HG02763 (cell line): ENCODE measurements at regions not wholly inside any gene's neighbourhood (a gene's known extent, or its start where the extent isn't known, plus 50 kb on each side); places are given as distances from the start of the nearest gene placed in this dataset.

ENCODE experiments used
- ATAC-seq: cut with Tn5 transposase; IDR thresholded peaks from one replicate; pipeline ENCODE4 v1.9.1; 2021; ENCODE audit warnings: mild to moderate bottlenecking, moderate library complexity; ENCODE audit not compliant: unreplicated experiment

DNA sequence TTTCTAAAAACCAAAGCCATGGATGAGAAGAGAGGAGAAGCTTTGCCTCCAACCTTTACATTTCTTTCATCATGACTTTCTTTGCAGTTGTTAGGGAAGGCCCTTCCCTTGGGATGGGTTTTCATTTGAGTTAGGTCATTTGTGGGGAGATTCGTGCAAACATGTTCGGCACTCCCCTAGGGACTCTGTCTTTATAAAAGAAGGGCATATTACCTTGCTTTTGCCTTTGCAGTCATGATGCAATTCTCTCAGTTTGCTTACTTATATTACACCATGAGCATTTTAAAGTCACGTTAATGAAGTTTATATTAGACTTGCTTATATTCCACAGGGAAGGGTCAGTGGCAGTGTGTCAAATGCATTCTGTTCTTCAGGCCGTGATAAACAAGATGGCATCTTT lies 289.3 kb upstream of the WWC1 start:
- no peak for ATAC-seq

DNA sequence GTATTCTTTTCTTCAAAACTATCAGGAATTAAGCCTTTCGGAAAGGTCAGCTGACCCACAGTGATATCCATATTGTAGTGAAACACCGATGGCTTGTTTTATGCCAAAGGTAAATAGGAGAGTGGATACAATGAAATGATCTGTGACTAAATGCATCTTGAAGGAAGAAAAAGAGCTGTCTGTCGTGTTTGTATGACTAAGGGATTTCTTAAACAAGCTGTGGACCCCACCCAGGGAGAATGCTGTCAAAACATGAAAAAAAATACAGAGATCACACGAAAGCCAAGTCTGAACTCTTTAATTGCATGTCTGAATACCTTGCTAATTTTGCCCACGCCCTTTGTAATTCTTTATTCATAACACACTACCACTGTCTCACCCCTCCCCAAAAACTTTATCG lies 286.4 kb upstream of the WWC1 start:
- ATAC-seq, result no peak

DNA sequence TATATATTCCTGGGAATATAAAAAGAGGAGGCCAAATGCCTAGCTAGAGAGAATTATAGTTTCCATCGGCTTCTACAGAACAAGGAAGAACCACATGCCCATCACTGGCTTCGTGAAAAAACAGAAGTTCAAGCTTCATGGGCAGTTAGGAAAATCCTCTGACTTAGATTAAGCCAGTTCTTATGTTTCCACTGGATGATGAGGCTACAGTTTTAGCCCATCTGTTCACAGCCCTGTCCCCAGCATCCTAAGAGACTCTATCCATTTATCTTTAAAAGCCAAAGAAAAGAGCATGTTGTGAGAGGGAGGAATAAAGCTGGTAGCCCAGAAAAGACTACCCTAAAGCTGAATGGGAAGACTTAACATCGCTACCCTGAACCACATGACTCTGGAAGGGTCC lies 285.5 kb upstream of the WWC1 start:
- no peak for ATAC-seq

GRCh38 chr5:168006456-168007130 lies 284.9 kb upstream of the WWC1 start:
- ATAC-seq, result no peak

GRCh38 chr5:168007286-168007685 lies 284.2 kb upstream of the WWC1 start:
- ATAC-seq, result no peak

DNA sequence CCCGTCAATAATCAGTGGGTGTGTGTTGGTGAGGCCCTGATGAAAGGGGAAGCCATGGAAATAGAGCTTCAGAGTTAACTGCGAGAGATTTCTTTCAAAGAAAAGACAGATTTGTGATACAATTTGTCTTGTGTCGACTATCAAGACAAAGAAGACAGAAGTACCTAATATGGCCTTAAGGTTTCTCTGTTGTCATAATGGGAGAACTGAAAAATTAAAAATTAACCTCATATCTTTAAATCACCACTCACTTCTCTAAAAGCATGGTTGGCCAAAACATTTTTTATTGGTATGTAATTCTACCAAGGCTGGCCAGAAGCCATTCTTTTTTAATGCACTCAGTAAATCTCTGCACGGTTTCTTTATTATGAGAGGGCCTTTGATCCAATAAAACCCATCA lies 282.9 kb upstream of the WWC1 start:
- ATAC-seq, result no peak

GRCh38 chr5:168011096-168011495 lies 280.3 kb upstream of the WWC1 start:
- no peak for ATAC-seq

DNA sequence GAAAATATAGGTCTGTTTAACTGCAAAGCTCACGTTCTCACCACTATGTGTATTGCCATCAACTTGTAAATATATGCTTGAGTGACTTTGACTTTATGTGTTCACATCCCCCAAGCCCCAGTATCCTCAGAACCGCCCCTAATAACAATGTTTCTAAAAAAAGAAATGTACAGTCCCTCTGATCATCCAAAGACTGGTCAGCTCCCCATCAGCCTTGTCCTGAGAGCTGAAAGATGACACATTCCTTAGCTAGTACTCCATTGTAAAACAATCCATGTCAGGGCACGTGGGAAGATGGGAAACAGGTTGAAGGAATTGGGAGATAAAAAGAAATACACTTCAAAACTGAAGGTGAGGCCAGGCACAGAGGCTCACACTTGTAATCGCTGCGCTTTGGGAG lies 279.4 kb upstream of the WWC1 start:
- ATAC-seq, result no peak

DNA sequence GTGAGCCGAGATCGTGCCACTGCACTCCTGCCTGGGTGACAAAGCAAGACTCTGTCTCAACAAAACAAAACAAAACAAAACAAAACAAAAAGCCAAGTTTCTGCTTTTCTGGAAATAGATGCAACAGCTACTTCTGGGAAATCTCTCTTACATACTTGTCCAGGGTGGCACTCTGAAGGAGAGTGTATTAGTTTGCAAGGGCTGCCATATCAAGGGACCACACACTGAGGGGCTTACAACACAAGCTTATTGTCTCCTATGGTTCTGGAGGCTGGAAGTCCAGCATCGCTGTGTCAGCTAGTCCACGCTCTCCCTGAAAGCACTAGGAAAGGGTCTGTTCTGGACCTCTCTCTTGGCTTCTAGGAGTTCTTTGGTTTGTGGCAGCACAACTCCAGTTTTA lies 277.9 kb upstream of the WWC1 start:
- ATAC-seq, result no peak

DNA sequence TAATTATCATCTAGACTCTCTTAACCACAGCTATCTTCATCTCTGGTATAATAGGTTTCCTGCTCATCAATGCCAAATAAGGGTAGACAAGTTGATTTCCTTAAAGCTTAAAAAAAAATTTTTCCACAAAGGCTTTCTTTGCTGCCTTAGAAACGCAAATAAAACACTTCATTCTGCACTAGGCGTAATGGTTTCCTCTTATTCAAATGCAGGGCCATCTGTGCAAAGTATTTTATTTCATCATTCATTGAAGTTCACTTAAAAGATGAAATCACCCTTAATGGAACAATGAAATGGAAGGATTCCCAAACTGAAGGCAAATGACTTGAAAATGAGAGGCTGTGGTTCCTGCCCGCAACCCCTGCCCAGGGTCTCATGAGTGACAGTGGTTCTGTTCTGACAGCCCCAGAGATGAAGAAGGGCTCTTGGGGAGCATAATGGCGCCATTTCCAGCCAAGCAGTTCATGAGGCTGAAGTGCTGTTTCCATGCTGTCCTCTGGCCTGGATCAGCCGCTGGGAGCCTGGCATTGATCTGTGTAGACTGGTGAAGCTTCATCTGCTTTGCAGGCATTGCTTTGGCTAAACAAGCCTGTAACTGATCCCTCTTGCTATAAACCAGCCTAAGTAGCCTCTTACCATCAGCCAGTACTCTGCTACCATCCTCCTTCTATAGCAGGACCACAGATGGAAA lies 276.9 kb upstream of the WWC1 start:
- no peak for ATAC-seq

DNA sequence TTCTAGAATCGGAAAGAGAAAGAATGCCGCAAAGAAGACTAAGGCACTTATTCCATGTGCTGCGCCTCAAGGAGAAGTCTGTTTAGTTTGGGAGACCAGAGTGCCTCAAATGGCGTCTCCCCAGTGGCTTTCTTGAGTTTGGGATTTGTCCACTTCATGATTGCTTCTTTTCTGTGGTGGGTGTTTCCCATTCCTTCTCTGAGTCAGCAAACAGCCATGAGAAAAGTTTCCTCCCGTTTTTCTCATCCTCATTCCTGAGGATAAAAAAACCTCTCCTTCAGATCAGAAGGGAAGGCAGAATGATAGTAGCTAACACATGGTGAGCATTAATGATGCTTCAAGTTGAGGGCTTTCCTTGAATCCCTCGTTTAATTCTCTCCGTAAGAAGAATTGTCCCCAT lies 275.9 kb upstream of the WWC1 start:
- no peak for ATAC-seq

DNA sequence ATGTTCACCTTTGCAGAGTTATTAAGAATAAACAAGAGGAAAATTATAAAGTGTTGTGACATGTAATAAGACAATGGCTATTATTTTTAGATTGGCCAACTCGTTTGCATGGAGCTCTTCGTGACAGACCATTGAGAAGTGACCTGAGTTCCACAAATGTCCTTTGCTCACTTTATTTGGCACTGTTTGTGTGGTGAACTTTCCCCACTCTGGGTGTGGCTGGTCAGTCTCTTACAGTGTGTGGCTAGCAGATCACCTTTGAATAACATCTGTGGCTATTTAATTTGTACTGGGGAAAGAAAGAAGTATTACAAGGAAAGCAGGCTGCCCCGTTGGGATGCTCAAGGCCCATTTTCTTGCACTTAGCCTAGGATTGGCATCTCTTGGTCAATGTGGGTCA lies 274.1 kb upstream of the WWC1 start:
- no peak for ATAC-seq

- ATAC-seq, result no peak
These were observed 272.3 kb upstream of the WWC1 start for GRCh38 chr5:168019143-168019542.

GRCh38 chr5:168020542-168021294 lies 270.7 kb upstream of the WWC1 start:
- no peak for ATAC-seq

GRCh38 chr5:168022446-168023169 lies 268.8 kb upstream of the WWC1 start:
- ATAC-seq, result no peak

DNA sequence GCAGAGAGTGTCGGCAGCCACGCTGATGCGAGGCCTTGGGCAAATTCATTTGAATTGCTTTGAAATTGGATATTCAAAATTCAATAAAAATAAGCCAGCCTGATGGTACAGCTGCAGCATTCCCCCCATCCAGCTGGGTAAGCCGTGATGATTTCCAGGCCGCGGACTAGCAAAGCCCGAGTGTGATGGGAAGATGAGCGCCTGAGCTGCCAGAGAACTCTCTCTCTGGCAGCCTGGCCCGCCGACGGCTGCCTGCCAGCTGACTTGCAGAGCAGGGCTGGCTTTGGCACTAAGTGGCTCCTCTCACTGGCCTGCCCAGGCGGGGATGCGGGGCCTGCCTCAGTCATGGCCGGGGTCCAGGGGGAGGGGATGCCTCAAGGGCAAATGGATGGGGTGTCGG lies 268.3 kb upstream of the WWC1 start:
- ATAC-seq, result no peak

DNA sequence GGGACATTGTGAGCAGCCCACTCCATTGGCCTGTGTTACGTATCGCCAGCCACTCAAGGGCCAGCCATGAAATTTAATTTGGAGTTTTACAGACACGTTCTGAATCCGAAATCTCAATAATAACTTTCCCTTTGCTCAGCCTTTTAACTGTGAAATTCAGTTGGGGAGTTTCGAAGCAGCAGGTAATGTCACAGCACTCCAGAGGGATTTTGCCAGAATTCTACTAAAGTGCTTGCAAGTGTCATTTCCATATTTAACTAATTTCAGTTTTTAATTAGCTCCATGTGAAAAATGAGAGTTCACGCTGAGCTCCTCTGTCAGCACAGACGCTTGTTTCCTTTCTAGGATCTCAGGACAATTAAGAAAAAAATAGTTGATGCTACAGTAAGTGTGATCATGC lies 267.1 kb upstream of the WWC1 start:
- no peak for ATAC-seq

DNA sequence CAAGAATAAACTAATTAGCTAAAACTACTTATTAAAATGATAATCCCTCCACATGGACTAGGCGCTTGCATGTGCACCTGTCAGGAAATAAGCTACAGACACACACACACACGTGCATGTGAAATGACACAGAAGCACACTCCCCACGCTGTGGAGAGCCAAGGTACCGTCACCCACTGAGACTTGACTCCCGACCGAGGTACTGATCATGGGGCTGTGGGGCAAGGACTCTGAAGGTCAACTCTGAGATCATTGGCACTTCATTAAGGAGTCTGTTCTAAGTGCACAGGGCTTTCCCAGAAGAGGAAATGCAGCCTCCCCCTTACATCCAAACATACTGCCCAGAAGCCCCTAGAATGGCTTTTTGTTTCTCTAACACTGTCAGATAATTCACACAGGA lies 264.4 kb upstream of the WWC1 start:
- ATAC-seq, result no peak

DNA sequence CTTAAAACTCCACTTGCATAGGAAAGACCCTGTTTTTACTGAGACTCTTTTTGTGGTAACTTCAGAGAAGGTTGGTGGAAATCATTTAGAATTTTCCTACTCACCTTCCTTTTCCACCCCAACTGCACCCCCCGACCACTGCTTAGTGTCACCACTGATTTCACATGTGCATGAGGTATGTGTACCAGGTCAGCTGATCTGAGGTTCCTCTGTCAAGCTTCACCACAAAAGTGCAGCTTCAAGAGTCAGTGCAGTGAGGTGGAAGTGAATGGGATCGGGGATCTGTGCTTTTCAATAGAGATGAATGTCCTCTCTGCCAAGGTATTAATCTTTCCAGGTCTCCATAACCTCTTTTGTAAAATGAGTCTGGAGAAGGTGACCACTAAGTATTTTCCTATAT lies 260.5 kb upstream of the WWC1 start:
- no peak for ATAC-seq

DNA sequence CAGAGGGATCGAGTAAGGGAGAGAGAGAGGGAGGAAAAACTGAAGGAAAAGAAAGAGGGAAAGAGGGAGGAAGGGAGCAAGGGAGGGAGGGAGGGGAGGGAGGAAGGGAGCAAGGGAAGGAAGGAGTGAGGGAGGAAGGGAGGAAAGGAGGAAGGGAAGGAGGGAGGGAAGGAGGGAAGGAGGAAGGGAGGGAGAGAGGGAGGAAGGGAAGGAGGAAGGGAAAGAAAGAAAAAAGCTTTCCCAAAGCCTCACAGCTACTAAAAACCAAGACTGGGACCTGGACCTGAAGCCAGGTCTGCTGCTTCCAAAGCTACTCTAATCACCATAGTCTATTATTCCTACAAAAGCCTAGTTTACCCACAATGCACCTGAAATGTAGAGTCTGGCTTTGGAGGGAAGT lies 259.8 kb upstream of the WWC1 start:
- no peak for ATAC-seq

DNA sequence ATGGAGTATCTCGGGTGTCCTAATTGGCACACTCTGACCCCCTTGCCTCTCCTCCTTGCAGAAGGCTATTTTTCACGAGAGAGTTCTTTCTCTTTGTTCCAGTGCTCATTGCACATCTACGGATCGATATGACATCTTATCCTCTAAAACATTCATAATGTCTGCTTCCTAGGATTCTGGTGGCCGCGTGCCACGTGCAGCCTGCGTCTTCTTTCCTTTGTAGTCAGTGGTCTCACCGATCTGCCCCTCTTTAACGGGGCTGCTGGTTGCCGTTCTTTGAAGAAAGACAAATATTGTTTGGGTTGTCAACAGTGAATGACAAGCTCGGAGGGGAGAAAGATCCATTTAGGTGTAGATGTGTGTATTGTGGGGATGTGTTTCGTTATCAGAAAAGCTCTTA lies 252.4 kb upstream of the WWC1 start:
- ATAC-seq, result no peak
